GM12878 (cell line): ENCODE measurements at regions not wholly inside any gene's neighbourhood (a gene's known extent, or its start where the extent isn't known, plus 50 kb on each side); places are given as distances from the start of the nearest gene placed in this dataset.

ENCODE experiments used
- ATAC-seq: fragments of 200-7000 bp; cut with Tn5 transposase; 3 replicates; pipeline ENCODE4 v1.9.1; 2020; ENCODE audit warnings: mild to moderate bottlenecking, moderate library complexity
- BruUV-seq: library from RNA; stranded (reverse); fragments of 400-500 nt; replicated peaks from 2 replicates; lab custom pipeline; 2021; lab: Mats Ljungman, UMichigan
- CTCF ChIA-PET: fragments of 300-600 bp; sonication (Branson Sonifier 250); formaldehyde crosslinking; extraction: SDS; loops from one replicate; lab custom pipeline; 2021; ENCODE audit warnings: inconsistent platforms; lab: Yijun Ruan, JAX
- POLR2A ChIA-PET: fragments of 350-600 bp; formaldehyde crosslinking; extraction: SDS; loops from one replicate; lab custom pipeline; 2021; ENCODE audit warnings: inconsistent platforms; lab: Charles Lee
- RAD21 ChIA-PET: fragments of 300-600 bp; sonication (Branson Sonifier 250); formaldehyde crosslinking; loops from one replicate; lab custom pipeline; 2023; ENCODE audit warnings: antibody characterized with exemption; ENCODE audit not compliant: unreplicated experiment; lab: Charles Lee
- SMC1A ChIA-PET: fragments of 300-600 bp; sonication (Branson Sonifier 250); formaldehyde crosslinking; loops from one replicate; lab custom pipeline; 2023; ENCODE audit not compliant: unreplicated experiment, uncharacterized antibody; lab: Charles Lee
- DNase-seq: peaks from one replicate; pipeline ENCODE4 v3.0.0-alpha.2; 2011; ENCODE audit warnings: low read depth, low spot score
- FAIRE-seq: peaks from 3 replicates; lab custom pipeline; 2011; peaks lifted over from hg19 to GRCh38; lab: Jason Lieb, UNC
- H2AFZ ChIP-seq: 2 replicates; pipeline ENCODE4 v1.6.0; 2011; ENCODE audit warnings: low read depth, low read length, control low read depth; ENCODE audit not compliant: control insufficient read depth
- H3K27ac ChIP-seq: 2 replicates; pipeline ENCODE4 v1.5.1; 2011; ENCODE audit warnings: control low read depth; ENCODE audit not compliant: control insufficient read depth, insufficient read depth
- H3K27me3 ChIP-seq, 2 experiments: replicated peaks in 1 of 2; 2 replicates each; pipeline versions ENCODE4 v1.6.0 to v1.6.1; 2011; ENCODE audit warnings: low read length in 1 of 2; ENCODE audit not compliant: control insufficient read depth in 2 of 2, insufficient read depth in 2 of 2
- H3K36me3 ChIP-seq, 2 experiments: 2 replicates each; pipeline ENCODE4 v1.5.1; 2011; ENCODE audit warnings: low read length in 1 of 2; ENCODE audit not compliant: control insufficient read depth in 2 of 2, insufficient read depth in 2 of 2
- H3K4me1 ChIP-seq: 2 replicates; pipeline ENCODE4 v1.6.1; 2011; ENCODE audit warnings: mild to moderate bottlenecking, low read length, moderate library complexity, mixed read lengths; ENCODE audit not compliant: control insufficient read depth, insufficient read depth
- H3K4me2 ChIP-seq: 2 replicates; pipeline ENCODE4 v1.6.0; 2011; ENCODE audit warnings: control low read depth; ENCODE audit not compliant: control insufficient read depth, insufficient read depth
- H3K4me3 ChIP-seq: fragments of 200-600 bp; sonication (generic); 2 replicates; pipeline ENCODE4 v1.5.1; 2016
- H3K79me2 ChIP-seq: 2 replicates; pipeline ENCODE4 v1.6.0; 2011; ENCODE audit warnings: low read length; ENCODE audit not compliant: control insufficient read depth, insufficient read depth
- H3K9ac ChIP-seq: 2 replicates; pipeline ENCODE4 v1.8.0; 2011; ENCODE audit warnings: low read length, control low read depth, mixed read lengths; ENCODE audit not compliant: control insufficient read depth, insufficient read depth
- H3K9me3 ChIP-seq: replicated peaks from 3 replicates; pipeline ENCODE4 v1.5.1; 2011; ENCODE audit warnings: mild to moderate bottlenecking, low read length; ENCODE audit not compliant: control insufficient read depth, insufficient read depth
- H4K20me1 ChIP-seq: 2 replicates; pipeline ENCODE4 v1.6.0; 2011; ENCODE audit not compliant: control insufficient read depth, insufficient read depth
- CHD1 ChIP-seq: IDR thresholded peaks from 2 replicates; pipeline ENCODE4 v1.6.1; 2012; ENCODE audit warnings: low read depth, low read length, improper control_type of control experiment
- MYB ChIP-seq: fragments of 150-350 bp; IDR thresholded peaks from 2 replicates; pipeline ENCODE4 v1.6.1; 2014; ENCODE audit warnings: mild to moderate bottlenecking, low read depth, low read length, borderline replicate concordance
- NR2C1 ChIP-seq: fragments of 450-650 bp; IDR thresholded peaks from 2 replicates; pipeline ENCODE4 v1.6.1; 2017; ENCODE audit warnings: antibody characterized with exemption, mild to moderate bottlenecking, moderate library complexity
- POU2F2 ChIP-seq: IDR thresholded peaks from 3 replicates; pipeline ENCODE4 v1.6.1; 2011; ENCODE audit warnings: low read depth, mild to moderate bottlenecking, low read length, borderline replicate concordance
- SUZ12 ChIP-seq: fragments of 200-600 bp; sonication (generic); IDR thresholded peaks from one replicate; pipeline ENCODE4 v1.6.1; 2018; ENCODE audit warnings: antibody characterized with exemption, mild to moderate bottlenecking; ENCODE audit not compliant: unreplicated experiment
- YBX1 ChIP-seq: fragments of 450-650 bp; IDR thresholded peaks from 2 replicates; pipeline ENCODE4 v1.6.1; 2016; ENCODE audit warnings: antibody characterized with exemption
- WGBS: methylation state at CpG from one replicate; pipeline ENCODE4 v1.1.6; 2016; ENCODE audit warnings: low lambda C conversion rate; ENCODE audit not compliant: insufficient replicate concordance, insufficient coverage; ENCODE audit errors: missing lambda C conversion rate; 5-methylcytosine and 5-hydroxymethylcytosine counted together
- in situ Hi-C: fragments of 300-500 bp; cut with MboI; formaldehyde crosslinking; loops from 9 replicates; pipeline ENCODE4 v1.14.3; 2018; ENCODE audit warnings: mixed read lengths
- intact Hi-C: fragments of 100-400 bp; cut with micrococcal nuclease; formaldehyde crosslinking; loops from one replicate; pipeline ENCODE4 v1.14.2; 2022; ENCODE audit not compliant: unreplicated experiment

DNA sequence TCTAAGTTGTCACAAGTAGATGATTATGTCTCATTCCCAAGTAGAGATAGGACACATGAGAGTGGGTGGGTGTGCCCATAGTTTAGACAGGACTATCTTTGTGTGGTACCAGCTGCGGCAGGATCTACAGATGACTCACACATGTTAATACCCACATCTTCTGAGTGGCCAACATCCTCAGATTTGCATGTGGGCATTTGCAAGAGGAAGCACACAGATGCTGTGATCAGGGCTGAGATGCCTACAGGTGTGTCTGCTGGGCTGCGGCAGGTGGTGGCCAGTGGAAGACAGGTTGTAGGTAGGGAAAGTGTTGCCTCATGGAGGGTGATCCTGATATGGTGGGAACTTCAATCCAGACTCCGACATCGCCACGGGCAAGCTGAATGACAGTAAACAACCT lies 50.8 kb downstream of the UTRN start:
- no TSS peak for BruUV-seq
- ChIA-PET RAD21 (no interaction called here), CTCF (interaction anchor here (0.5 to 1.7 kb wide), 2 partner anchors 9 to 11 kb away, joined by 3 to 7 read pairs; no protein-coding TSS in a partner anchor), POLR2A (interaction anchor here (0.5 to 1.5 kb wide), 2 partner anchors 10 kb away, joined by 3 to 4 read pairs; no protein-coding TSS in a partner anchor)
- H3K4me3 ChIP-seq, result no peak overlapping the region
- in situ Hi-C loops (no loop called here), intact Hi-C loops (no loop called here)
- H3K27ac ChIP-seq, result no peak overlapping the region
- no peak overlapping the region for H3K4me2 ChIP-seq
- FAIRE-seq, result no peak
- no peaks in the 10 kb centered on the region for H4K20me1 ChIP-seq
- no peaks in the 10 kb centered on the region for H3K27me3 ChIP-seq
- no peaks in the 10 kb centered on the region for H3K79me2 ChIP-seq
- H2AFZ ChIP-seq, result no peak overlapping the region
- no peaks in the 10 kb centered on the region for H3K36me3 ChIP-seq
- TF ChIP-seq POU2F2, result peak; percentile 77; the same call in 1 of the 3 replicates
- no peak for TF ChIP-seq CHD1
- TF ChIP-seq, all 136 proteins: peak for 1
- Histone ChIP-seq H3K9me3 (no peaks in the 10 kb centered on the region), H3K9ac (no peak overlapping the region), H3K4me1 (peaks cover 20% of the 10 kb centered on the region)
- DNase-seq, result no peak
- peak; percentile 74 for ATAC-seq
- 43% methylated on average over 5 of the region's 5 CpGs for WGBS
- SMC1A ChIA-PET, result interaction anchor here (1.1 kb wide), 1 partner anchor 18 kb away, joined by 3 read pairs; no protein-coding TSS in a partner anchor

DNA sequence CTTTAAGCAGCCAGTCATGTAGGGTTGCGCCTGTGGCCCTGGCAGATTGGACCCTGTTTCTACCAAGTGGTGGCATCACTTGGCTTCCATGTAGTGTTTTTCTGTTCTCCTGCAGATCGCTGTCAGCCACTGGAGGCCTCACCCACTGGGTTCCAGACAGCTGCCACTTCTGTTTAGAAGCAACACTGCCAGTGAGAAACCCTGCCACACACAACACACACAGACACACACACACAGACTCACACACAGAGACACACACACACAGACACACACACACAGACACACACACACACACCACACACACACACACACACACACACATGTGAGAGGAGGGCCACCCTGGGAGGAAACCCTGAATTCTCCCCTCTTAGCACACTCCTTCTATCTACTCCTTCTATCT lies 51.8 kb downstream of the UTRN start:
- RAD21 ChIA-PET, result interaction anchor here (2.5 kb wide), 1 partner anchor 10 kb away, joined by 7 read pairs; no protein-coding TSS in a partner anchor
- Histone ChIP-seq H4K20me1 (no peaks in the 10 kb centered on the region), H3K4me2 (no peak overlapping the region), H3K36me3 (no peaks in the 10 kb centered on the region), H3K27ac (no peak overlapping the region), H3K9ac (no peak overlapping the region), H3K79me2 (no peaks in the 10 kb centered on the region), H3K9me3 (no peaks in the 10 kb centered on the region), H3K4me1 (peaks cover 26% of the 10 kb centered on the region), H3K4me3 (no peak overlapping the region), H2AFZ (no peak overlapping the region), H3K27me3 (no peaks in the 10 kb centered on the region)
- TF ChIP-seq MYB, result no peak
- no peak for TF ChIP-seq YBX1
- TF ChIP-seq SUZ12, result no peak
- TF ChIP-seq NR2C1, result no peak
- BruUV-seq, result no TSS peak
- in situ Hi-C loops (no loop called here), intact Hi-C loops (no loop called here)
- DNase-seq, result no peak
- no peak for ATAC-seq
- FAIRE-seq, result no peak
- 65% methylated on average over 2 of the region's 2 CpGs for WGBS
- POLR2A ChIA-PET, result interaction anchor here (0.6 kb wide), 1 partner anchor 23 kb away, joined by 5 read pairs; no protein-coding TSS in a partner anchor
- CTCF ChIA-PET, result interaction anchor here (1.3 kb wide), 1 partner anchor 397 kb away, joined by 3 read pairs; no protein-coding TSS in a partner anchor
- SMC1A ChIA-PET, result interaction anchor here (1.1 to 1.3 kb wide), 2 partner anchors 10 to 17 kb away, joined by 3 to 6 read pairs; no protein-coding TSS in a partner anchor
